ENCODE measurements at regions not wholly inside any gene's neighbourhood (a gene's known extent, or its start where the extent isn't known, plus 50 kb on each side); places are given as distances from the start of the nearest gene placed in this dataset.

DNA sequence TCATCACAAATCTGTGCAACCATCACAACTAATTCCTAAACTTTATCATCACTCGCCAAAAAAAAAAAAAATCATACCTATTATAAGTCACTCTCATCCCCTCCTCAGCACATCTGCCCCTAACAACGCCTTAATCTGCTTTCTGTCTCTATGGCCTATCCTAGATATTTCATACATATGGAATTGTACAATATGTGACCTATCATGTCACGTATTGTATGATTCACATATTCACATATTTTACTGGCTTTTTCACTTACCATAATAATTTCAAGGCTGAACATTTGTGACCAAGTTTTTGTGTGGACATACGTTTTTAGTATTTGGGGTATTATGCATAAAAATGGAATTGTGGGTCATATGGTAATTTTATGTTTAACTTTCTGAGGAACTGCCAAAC is 400.7 kb downstream of the DAD1 start:
- no peak for TF ChIP-seq ZFP3 (CRISPR knock-in tag; IDR thresholded peaks at IDR 0.05)
- no peak for TF ChIP-seq ZNF70 (CRISPR knock-in tag; IDR thresholded peaks at IDR 0.05)
- TF ChIP-seq, protein P1, sequence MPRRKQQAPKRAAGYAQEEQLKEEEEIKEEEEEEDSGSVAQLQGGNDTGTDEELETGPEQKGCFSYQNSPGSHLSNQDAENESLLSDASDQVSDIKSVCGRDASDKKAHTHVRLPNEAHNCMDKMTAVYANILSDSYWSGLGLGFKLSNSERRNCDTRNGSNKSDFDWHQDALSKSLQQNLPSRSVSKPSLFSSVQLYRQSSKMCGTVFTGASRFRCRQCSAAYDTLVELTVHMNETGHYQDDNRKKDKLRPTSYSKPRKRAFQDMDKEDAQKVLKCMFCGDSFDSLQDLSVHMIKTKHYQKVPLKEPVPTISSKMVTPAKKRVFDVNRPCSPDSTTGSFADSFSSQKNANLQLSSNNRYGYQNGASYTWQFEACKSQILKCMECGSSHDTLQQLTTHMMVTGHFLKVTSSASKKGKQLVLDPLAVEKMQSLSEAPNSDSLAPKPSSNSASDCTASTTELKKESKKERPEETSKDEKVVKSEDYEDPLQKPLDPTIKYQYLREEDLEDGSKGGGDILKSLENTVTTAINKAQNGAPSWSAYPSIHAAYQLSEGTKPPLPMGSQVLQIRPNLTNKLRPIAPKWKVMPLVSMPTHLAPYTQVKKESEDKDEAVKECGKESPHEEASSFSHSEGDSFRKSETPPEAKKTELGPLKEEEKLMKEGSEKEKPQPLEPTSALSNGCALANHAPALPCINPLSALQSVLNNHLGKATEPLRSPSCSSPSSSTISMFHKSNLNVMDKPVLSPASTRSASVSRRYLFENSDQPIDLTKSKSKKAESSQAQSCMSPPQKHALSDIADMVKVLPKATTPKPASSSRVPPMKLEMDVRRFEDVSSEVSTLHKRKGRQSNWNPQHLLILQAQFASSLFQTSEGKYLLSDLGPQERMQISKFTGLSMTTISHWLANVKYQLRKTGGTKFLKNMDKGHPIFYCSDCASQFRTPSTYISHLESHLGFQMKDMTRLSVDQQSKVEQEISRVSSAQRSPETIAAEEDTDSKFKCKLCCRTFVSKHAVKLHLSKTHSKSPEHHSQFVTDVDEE (CRISPR knock-in tag; IDR thresholded peaks at IDR 0.05) = no peak
- TF ChIP-seq, protein P2, sequence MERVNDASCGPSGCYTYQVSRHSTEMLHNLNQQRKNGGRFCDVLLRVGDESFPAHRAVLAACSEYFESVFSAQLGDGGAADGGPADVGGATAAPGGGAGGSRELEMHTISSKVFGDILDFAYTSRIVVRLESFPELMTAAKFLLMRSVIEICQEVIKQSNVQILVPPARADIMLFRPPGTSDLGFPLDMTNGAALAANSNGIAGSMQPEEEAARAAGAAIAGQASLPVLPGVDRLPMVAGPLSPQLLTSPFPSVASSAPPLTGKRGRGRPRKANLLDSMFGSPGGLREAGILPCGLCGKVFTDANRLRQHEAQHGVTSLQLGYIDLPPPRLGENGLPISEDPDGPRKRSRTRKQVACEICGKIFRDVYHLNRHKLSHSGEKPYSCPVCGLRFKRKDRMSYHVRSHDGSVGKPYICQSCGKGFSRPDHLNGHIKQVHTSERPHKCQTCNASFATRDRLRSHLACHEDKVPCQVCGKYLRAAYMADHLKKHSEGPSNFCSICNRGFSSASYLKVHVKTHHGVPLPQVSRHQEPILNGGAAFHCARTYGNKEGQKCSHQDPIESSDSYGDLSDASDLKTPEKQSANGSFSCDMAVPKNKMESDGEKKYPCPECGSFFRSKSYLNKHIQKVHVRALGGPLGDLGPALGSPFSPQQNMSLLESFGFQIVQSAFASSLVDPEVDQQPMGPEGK (CRISPR knock-in tag; IDR thresholded peaks at IDR 0.05; ENCODE audit: borderline replicate concordance) = no peak
- TF ChIP-seq ZFP30 (CRISPR knock-in tag; IDR thresholded peaks at IDR 0.05) = no peak
- TF ChIP-seq, protein P3, sequence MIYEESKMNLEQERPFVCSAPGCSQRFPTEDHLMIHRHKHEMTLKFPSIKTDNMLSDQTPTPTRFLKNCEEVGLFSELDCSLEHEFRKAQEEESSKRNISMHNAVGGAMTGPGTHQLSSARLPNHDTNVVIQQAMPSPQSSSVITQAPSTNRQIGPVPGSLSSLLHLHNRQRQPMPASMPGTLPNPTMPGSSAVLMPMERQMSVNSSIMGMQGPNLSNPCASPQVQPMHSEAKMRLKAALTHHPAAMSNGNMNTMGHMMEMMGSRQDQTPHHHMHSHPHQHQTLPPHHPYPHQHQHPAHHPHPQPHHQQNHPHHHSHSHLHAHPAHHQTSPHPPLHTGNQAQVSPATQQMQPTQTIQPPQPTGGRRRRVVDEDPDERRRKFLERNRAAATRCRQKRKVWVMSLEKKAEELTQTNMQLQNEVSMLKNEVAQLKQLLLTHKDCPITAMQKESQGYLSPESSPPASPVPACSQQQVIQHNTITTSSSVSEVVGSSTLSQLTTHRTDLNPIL (CRISPR knock-in tag; IDR thresholded peaks at IDR 0.05; ENCODE audit: low read depth) = no peak
- TF ChIP-seq SNAI2 (CRISPR knock-in tag; IDR thresholded peaks at IDR 0.05) = no peak
- no peak for TF ChIP-seq PPARA (CRISPR knock-in tag; IDR thresholded peaks at IDR 0.05; ENCODE audit: borderline replicate concordance)
- no peak for TF ChIP-seq RARB (CRISPR knock-in tag; IDR thresholded peaks at IDR 0.05)
- TF ChIP-seq ESRRG (CRISPR knock-in tag; IDR thresholded peaks at IDR 0.05) = no peak
- TF ChIP-seq, protein P4, sequence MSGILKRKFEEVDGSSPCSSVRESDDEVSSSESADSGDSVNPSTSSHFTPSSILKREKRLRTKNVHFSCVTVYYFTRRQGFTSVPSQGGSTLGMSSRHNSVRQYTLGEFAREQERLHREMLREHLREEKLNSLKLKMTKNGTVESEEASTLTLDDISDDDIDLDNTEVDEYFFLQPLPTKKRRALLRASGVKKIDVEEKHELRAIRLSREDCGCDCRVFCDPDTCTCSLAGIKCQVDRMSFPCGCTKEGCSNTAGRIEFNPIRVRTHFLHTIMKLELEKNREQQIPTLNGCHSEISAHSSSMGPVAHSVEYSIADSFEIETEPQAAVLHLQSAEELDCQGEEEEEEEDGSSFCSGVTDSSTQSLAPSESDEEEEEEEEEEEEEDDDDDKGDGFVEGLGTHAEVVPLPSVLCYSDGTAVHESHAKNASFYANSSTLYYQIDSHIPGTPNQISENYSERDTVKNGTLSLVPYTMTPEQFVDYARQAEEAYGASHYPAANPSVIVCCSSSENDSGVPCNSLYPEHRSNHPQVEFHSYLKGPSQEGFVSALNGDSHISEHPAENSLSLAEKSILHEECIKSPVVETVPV (CRISPR knock-in tag; IDR thresholded peaks at IDR 0.05) = no peak
- TF ChIP-seq ARNTL (CRISPR knock-in tag; IDR thresholded peaks at IDR 0.05; ENCODE audit: borderline replicate concordance, low read depth) = no peak
- no peak for TF ChIP-seq CSDC2 (CRISPR knock-in tag; IDR thresholded peaks at IDR 0.05)
